HK-2 (cell line): ENCODE measurements at regions not wholly inside any gene's neighbourhood (a gene's known extent, or its start where the extent isn't known, plus 50 kb on each side); places are given as distances from the start of the nearest gene placed in this dataset.

Source experiments
- DNase-seq: peaks from one replicate; pipeline ENCODE4 v3.0.0-alpha.2; 2018; ENCODE audit not compliant: unreplicated experiment

GRCh38 chr16:9521749-9522370 lies 430.4 kb downstream of the HAPSTR1 start:
- no peak for DNase-seq

DNA sequence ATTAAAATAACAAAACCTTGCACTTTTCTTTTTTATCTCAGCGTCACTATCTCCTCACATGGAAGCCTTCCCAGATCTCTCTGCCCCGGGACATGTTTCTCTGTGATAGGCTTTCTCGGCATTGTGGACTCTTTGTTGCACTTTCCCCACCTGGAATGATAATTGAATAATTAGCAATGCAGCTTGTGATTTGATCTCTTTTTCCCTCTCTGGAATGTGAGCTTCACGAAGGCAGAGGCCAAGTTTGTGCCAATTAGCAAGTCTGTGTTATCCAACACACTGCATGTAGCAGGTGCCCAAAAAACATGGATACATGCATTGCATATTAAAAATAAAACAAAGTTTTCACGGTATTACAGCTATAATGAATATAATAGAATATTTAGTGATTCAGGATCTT lies 431.2 kb downstream of the HAPSTR1 start:
- no peak for DNase-seq

DNA sequence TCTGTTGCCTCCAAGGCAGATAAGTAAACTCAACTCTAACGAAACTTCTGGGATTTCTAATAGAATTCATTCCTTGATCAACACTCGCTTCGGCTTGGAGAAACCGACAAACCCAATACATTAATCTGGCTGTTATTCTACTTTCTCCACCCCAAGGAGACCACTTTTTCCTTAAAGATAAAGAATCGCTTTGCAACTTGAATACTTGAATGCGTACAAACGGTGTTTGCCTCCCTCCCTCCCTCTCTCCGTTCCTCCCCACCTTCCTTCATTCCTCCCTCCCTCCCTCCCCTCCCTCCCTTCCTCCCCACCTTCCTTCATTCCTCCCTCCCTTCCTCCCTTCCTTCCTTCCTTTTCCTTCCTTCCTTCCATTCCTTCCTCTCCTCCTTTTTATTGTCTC lies 432.6 kb downstream of the HAPSTR1 start:
- no peak for DNase-seq

- DNase-seq, result no peak
Observed at GRCh38 chr16:9525037-9525436, 433.6 kb downstream of the HAPSTR1 start.

DNA sequence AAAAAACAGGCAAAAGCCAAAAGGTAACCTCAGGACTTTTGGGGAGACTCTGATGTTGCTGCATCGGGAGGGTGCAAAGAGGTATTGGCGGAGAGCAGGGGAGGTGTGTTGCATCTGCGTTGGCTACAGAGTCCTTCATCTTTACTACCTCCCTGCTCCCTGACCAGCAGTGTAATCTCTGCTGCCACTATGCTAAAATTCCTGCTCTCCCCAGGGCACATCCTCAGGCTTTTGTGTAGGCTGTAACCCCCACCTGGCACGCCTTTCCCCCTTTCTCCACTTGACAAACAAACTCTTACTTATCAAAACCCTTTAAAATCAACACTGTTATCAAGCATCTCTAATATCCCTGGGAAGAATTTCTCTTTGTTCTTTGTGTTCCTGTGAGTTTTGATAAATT lies 435.3 kb downstream of the HAPSTR1 start:
- DNase-seq, result no peak

- no peak for DNase-seq
Observed at GRCh38 chr16:9527976-9528375, 436.5 kb downstream of the HAPSTR1 start.

DNA sequence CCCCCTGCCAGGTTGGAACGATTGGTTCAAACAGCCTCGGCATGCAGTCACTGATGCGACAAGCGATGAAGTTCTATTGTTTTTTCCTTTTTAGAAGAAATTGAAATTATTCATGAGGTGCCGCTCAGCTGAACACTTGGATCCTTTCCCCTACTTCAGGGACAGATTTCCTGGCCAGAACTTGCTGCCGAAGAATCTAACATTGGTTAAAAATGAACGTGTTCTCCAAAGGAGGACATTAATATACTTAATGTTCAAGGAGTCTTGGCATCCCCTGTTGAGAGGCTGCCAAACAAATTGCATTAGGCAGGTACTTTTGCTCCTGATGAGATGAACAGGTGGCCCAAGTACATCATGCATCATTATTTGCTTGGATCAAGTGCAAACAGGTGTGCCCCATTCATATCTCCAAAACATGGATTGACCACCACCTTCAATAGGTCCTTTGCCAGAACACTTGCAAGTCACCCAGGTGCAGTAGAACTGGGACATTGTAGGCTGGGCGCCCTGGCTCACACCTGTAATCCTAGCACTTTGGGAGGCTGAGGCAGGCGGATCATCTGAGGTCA lies 437.2 kb downstream of the HAPSTR1 start:
- no peak for DNase-seq

DNA sequence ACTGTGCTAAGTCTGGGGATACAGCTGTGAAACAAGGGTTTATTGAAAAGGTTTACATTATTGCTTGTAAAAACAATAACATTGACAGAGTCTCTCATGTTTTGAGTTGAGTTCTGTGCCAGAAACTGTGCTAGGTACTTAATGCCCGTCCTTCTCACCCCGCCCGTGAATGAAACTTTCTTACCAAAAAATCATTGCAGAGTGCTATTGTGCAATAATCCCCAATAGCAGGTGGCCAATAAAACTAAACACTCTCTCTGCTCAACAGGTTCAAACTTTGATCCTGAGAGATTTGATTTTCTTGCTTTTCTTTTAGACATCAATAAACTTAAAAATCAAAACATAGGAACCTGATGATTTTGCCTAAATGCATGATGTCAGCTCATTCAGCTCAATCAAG lies 441.6 kb downstream of the HAPSTR1 start:
- DNase-seq, result no peak

- no peak for DNase-seq
Observed at GRCh38 chr16:9534759-9535158, 443.3 kb downstream of the HAPSTR1 start.

DNA sequence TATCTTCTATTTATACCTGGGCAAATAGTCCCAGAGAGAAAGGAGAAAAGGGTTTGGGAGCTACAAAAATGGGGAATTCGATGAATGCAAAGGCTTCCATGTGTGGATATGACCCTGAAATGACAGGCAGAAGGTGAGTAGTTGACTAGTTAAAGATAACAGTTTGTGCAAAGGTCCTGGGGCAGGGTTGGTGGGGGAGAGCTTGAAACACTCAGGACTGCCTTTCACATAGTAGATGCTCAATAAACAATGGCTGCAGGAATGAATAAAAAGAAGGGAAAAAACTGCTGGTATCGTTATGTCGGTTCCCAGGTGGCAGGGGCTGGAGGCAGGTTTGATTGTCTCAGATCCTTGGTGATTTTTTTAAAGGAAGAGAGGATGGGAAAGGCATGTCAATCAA lies 445.5 kb downstream of the HAPSTR1 start:
- no peak for DNase-seq

DNA sequence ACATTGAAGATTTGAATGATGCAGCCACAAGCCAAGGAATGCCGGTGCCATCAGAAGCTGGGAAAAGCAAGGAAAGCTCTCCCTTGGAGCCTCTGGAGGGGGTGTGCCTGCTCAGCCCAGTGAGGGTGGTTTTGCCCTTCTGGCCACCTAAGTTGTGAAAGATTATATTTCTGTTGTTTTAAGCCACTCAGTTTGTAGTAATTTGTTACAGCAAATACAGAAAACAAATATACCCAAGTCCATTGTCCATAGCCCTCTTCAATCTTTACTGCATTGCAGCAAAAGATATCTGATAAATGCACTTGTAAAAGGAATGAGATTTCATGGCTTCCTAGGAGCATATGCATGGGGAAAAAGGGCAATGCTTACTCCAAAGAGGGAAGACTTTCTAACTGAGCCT lies 447.9 kb downstream of the HAPSTR1 start:
- DNase-seq, result no peak

DNA sequence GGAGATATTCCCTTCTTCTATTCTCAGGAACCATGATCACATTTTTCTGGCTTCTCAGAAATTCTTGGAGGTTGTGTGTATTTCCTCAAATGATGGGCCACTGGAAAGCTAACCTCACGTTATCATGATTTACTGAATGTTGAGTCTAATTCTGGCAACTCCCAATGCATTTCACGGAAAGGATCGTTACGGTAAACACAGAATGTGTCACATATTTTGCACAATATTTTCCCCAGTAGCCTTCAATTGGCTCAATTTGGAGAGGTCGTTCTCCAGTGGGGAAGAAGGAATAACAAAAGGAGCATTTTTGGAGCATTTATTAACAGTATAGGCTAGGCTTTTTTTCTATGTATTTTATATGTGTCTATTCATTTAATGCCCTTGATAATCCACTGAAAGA lies 450.3 kb downstream of the HAPSTR1 start:
- no peak for DNase-seq

DNA sequence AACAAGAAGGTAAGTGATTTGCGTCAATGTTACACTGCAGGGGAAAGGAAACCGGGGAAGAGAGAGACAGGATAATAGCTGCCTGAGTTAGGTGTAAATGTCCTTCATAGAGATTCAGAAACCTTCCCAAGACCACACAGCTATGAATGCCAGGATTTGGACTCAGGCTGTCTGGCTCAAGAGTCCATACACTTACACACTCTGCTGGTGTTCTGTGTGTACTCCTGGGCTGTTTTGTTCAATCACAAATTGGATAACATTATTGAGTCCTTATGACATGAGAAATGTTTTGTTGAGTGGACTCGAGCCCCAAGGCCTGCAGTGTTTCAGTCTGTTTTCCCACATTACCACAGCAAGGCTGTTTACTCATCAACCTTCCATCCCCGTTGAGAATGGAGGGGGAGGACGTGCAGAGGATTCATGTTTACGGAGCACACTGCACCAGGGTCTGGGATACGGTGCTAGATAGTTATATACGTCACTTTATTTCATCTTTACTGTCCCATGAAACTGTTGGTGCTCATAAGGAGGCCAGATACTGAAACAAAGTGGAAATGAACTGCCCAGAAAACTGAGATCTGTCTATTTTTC lies 450.8 kb downstream of the HAPSTR1 start:
- DNase-seq, result no peak

- no peak for DNase-seq
Observed at GRCh38 chr16:9545522-9546437, 454.3 kb downstream of the HAPSTR1 start.

GRCh38 chr16:9546438-9546786 lies 455.0 kb downstream of the HAPSTR1 start:
- no peak for DNase-seq

DNA sequence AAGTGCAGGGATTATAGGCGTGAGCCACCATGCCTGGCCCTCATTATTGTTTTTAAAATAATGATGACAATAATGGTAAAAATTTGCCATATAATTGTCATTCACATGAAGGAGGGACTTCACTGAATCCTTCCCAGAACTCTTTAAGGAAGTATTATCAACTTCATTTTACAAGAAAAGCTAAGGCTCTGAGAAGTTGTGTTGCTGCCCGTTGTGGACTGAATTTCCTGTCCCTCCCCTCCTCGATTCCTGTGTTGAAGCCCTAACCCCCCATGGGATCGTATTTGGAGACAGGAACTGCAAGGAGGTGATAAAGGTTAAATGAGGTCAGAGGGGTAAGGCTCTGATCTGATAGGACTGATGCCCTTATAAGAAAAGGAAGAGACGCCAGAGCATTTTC lies 458.0 kb downstream of the HAPSTR1 start:
- DNase-seq, result no peak

- DNase-seq, result no peak
Observed at GRCh38 chr16:9555051-9555450, 463.6 kb downstream of the HAPSTR1 start.

- DNase-seq, result no peak
Observed at GRCh38 chr16:9556949-9557665, 465.7 kb downstream of the HAPSTR1 start.

- DNase-seq, result no peak
Observed at GRCh38 chr16:9557713-9558112, 466.3 kb downstream of the HAPSTR1 start.

DNA sequence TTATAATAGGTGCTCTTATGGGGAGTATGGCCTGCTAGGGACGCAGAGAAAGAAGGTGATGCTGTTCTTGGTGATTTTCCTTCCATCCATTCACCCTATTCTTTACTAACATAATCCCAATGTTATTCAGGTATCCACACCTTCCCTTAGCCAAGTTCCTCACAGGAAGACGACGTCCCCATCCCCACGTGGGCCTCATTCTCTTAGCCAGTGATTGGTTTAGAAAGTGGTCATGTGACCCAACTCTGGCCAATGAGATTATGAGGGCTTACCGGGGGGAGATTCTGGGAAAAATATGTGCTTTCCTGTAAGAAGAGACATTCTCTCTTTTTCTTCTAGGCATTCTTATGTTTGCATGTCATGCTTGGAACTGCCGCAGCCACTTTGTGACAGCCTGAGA lies 474.7 kb downstream of the HAPSTR1 start:
- no peak for DNase-seq

DNA sequence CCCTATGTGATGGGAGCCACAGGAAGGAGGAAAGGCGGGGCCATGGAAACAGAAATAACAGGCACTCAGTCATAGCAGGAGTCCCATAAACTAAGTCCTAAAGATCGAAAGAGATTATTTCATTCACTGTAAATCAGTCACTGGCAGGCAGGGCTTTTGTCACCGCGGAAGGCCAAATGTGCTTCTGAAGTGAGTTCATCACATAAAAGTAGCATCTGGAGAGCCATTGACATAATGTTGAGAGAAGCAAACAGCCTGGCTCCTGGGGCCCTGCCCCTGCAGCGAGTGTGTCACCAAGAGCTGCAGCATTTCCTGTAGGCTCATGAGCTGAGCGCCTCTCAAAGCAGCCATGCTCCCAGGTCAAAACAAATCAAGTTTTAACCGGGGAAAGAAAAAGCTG lies 476.2 kb downstream of the HAPSTR1 start:
- DNase-seq, result no peak

- no peak for DNase-seq
Observed at GRCh38 chr16:9568261-9568660, 476.8 kb downstream of the HAPSTR1 start.
